ENCODE measurements at regions not wholly inside any gene's neighbourhood (a gene's known extent, or its start where the extent isn't known, plus 50 kb on each side); places are given as distances from the start of the nearest gene placed in this dataset.

DNA sequence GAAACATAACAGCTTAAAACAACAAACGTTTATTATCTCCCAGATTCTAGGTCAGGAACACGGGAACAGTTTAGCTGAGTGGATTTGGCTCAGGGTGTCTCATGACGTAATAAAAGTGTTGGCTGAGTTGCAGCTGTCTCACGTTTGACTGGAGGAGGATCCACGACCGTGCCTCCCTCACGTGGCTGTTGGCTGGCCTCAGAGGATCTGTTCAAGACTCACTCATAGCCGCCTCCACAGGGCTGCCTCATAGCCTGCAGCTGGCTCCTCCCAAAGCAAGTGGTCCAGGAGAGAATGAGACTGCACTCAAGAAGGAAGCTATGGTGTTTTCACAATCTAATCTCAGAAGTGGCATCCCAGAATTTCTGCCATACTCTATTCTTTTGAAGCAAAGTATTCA lies 167.1 kb downstream of the RPRM start:
- CTCF ChIA-PET, result no interaction called here
- H3K36me3 Mint-ChIP-seq (ENCODE audit: low read depth), result no peaks in the 10 kb centered on the region
- H3K4me3 Mint-ChIP-seq, result no peak overlapping the region
- H3K9me3 Mint-ChIP-seq, result no peaks in the 10 kb centered on the region
- no peaks in the 10 kb centered on the region for H3K4me1 Mint-ChIP-seq (ENCODE audit: low read depth)
- intact Hi-C loops (cut with micrococcal nuclease), result no loop called here
- POLR2A ChIA-PET, result no interaction called here
- ATAC-seq (no peak), DNase-seq (no peak)
- H3K27me3 Mint-ChIP-seq, result no peaks in the 10 kb centered on the region
- H3K27ac Mint-ChIP-seq, result no peak overlapping the region
- TF ChIP-seq, protein P1, sequence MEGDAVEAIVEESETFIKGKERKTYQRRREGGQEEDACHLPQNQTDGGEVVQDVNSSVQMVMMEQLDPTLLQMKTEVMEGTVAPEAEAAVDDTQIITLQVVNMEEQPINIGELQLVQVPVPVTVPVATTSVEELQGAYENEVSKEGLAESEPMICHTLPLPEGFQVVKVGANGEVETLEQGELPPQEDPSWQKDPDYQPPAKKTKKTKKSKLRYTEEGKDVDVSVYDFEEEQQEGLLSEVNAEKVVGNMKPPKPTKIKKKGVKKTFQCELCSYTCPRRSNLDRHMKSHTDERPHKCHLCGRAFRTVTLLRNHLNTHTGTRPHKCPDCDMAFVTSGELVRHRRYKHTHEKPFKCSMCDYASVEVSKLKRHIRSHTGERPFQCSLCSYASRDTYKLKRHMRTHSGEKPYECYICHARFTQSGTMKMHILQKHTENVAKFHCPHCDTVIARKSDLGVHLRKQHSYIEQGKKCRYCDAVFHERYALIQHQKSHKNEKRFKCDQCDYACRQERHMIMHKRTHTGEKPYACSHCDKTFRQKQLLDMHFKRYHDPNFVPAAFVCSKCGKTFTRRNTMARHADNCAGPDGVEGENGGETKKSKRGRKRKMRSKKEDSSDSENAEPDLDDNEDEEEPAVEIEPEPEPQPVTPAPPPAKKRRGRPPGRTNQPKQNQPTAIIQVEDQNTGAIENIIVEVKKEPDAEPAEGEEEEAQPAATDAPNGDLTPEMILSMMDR (IDR thresholded peaks at IDR 0.05), result no peak

DNA sequence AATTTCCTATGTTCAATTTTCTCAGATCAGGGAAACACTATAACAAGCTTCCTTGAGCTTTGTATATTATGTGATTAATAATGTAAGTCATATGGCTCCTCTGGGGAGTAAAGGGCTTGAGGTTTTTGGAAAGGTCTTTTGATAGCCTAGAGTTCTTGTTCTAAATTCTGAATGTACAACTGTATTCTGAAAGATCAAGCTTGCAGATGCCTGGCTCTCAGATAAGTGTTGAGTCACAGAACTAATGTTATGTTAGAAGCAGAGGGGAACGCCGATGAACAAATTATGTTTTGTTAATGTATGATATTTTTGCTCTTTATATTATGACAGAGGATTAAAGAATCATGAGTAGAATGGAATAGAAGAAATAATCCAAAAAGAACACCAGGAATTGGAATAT lies 170.1 kb downstream of the RPRM start:
- TF ChIP-seq, protein P1 (IDR thresholded peaks at IDR 0.05), result no peak
- intact Hi-C loops (cut with micrococcal nuclease), result no loop called here
- H3K36me3 Mint-ChIP-seq (ENCODE audit: low read depth), result no peaks in the 10 kb centered on the region
- H3K4me1 Mint-ChIP-seq (ENCODE audit: low read depth), result no peaks in the 10 kb centered on the region
- H3K27me3 Mint-ChIP-seq, result no peaks in the 10 kb centered on the region
- POLR2A ChIA-PET, result no interaction called here
- H3K9me3 Mint-ChIP-seq, result no peaks in the 10 kb centered on the region
- no peak for DNase-seq
- no peak for ATAC-seq
- H3K4me3 Mint-ChIP-seq, result no peak overlapping the region
- CTCF ChIA-PET, result no interaction called here
- no peak overlapping the region for H3K27ac Mint-ChIP-seq

DNA sequence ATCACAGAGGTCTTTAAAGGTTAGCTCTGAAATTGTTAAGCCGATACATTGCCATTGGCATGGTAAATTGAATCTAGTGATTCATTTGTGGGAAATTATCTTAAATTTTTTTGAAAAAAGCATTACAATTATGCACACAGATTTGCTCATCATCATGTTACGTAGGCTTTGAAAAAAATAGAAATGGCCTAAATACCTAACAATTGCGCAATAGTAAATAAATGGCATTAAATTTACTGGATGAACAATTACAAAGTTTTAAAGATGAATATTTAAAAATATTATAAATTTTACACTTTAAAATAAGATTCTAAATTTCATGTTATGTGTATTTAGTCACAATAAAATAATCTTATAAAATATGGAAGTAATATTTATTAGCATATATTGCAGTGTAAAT lies 171.3 kb downstream of the RPRM start:
- DNase-seq (no peak), ATAC-seq (no peak)
- H3K4me3 Mint-ChIP-seq, result no peak overlapping the region
- H3K36me3 Mint-ChIP-seq (ENCODE audit: low read depth), result no peaks in the 10 kb centered on the region
- H3K27ac Mint-ChIP-seq, result no peak overlapping the region
- CTCF ChIA-PET, result no interaction called here
- no peaks in the 10 kb centered on the region for H3K27me3 Mint-ChIP-seq
- peaks cover 2% of the 10 kb centered on the region for H3K9me3 Mint-ChIP-seq
- no peaks in the 10 kb centered on the region for H3K4me1 Mint-ChIP-seq (ENCODE audit: low read depth)
- intact Hi-C loops (cut with micrococcal nuclease), result no loop called here
- POLR2A ChIA-PET, result no interaction called here
- TF ChIP-seq, protein P1 (IDR thresholded peaks at IDR 0.05), result no peak

DNA sequence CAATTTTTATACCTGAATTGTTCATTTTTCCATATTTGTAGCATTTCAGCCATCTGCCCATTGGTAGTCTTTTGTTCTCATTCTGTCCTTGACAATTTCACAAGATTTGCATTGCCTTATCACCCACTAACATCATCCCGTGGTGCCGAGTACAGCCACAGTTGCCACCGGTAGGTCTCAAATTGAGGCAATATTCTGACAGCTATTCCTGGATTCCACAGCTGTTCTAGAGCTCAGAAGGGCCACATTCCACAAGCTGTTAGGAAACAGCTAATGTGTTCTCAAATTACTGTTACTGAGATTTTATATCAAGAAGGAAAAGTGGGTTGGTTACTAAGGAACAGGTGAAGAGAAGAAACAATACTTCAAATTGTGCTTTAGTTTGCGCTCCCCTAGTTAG lies 178.8 kb downstream of the RPRM start:
- intact Hi-C loops (cut with micrococcal nuclease), result no loop called here
- no peaks in the 10 kb centered on the region for H3K27me3 Mint-ChIP-seq
- no peak overlapping the region for H3K4me3 Mint-ChIP-seq
- H3K9me3 Mint-ChIP-seq, result peaks cover 2% of the 10 kb centered on the region
- CTCF ChIA-PET, result no interaction called here
- H3K36me3 Mint-ChIP-seq (ENCODE audit: low read depth), result no peaks in the 10 kb centered on the region
- TF ChIP-seq, protein P1 (IDR thresholded peaks at IDR 0.05), result no peak
- DNase-seq, result no peak
- no peaks in the 10 kb centered on the region for H3K4me1 Mint-ChIP-seq (ENCODE audit: low read depth)
- POLR2A ChIA-PET, result no interaction called here
- no peak overlapping the region for H3K27ac Mint-ChIP-seq
- no peak for ATAC-seq

DNA sequence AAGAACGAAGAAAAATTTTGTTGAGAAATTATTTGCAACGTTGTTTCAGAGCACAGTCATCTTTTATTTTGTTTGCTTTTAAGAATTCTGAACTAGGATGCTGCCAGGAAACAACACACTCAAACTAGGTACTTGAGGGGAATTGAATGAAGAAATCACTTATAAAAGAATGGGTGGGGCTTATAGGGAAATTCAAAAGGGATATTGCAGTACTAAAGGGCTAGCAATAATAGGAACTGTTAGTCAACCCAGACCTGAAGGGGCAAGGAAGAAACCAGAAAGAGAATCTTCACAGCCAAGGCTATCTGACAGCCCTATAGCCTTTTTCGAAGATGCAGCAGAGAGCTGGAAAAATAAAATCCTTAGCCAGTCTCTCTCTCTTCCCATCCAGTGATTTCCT lies 179.3 kb downstream of the RPRM start:
- no peak for ATAC-seq
- intact Hi-C loops (cut with micrococcal nuclease), result no loop called here
- POLR2A ChIA-PET, result no interaction called here
- Mint-ChIP-seq H3K4me3 (no peak overlapping the region), H3K4me1 (ENCODE audit: low read depth) (no peaks in the 10 kb centered on the region), H3K27ac (no peak overlapping the region), H3K9me3 (peaks cover 2% of the 10 kb centered on the region), H3K27me3 (no peaks in the 10 kb centered on the region), H3K36me3 (ENCODE audit: low read depth) (no peaks in the 10 kb centered on the region)
- CTCF ChIA-PET, result no interaction called here
- TF ChIP-seq, protein P1 (IDR thresholded peaks at IDR 0.05), result no peak
- DNase-seq, result no peak
